ENCODE measurements at regions not wholly inside any gene's neighbourhood (a gene's known extent, or its start where the extent isn't known, plus 50 kb on each side); places are given as distances from the start of the nearest gene placed in this dataset.

DNA sequence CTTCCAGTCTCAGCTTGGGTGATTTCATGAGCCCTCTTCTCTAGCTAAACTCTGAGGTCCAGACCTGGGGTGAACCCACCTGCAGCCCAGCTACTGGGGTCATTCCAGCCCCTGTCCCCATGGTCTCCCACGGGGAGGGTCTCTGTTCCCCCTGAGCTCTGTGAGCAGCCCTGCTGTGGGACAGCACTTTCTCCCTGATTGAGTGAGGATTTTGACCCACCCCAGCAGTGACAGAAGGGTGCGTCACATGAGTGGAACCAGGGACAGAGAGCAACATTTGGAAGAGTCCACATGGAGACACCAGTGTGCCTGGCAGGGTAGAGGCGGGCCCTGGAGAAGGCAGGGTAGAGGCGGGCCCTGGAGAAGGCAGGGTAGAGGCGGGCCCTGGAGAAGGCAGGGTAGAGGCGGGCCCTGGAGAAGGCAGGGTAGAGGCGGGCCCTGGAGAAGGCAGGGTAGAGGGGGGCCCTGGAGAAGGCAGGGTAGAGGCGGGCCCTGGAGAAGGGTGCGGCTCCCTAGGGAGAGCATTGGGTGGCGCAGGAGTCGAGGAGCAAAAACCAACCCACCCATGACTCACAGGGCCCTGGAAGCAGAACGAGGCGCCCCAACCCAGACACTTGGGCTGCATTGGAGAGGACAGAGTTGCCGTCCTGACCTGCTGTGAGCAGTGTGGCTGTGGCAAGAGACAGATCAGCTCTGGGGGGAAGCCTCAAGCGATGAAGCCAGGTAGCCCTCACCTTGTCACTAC, 227.7 kb upstream of the B3GAT1 start:
- no peak for DNase-seq (ENCODE audit: low read depth)
- no peak for TF ChIP-seq EZH2 (IDR thresholded peaks at IDR 0.05; ENCODE audit: insufficient read depth, low read length)
- TF ChIP-seq, protein P1, sequence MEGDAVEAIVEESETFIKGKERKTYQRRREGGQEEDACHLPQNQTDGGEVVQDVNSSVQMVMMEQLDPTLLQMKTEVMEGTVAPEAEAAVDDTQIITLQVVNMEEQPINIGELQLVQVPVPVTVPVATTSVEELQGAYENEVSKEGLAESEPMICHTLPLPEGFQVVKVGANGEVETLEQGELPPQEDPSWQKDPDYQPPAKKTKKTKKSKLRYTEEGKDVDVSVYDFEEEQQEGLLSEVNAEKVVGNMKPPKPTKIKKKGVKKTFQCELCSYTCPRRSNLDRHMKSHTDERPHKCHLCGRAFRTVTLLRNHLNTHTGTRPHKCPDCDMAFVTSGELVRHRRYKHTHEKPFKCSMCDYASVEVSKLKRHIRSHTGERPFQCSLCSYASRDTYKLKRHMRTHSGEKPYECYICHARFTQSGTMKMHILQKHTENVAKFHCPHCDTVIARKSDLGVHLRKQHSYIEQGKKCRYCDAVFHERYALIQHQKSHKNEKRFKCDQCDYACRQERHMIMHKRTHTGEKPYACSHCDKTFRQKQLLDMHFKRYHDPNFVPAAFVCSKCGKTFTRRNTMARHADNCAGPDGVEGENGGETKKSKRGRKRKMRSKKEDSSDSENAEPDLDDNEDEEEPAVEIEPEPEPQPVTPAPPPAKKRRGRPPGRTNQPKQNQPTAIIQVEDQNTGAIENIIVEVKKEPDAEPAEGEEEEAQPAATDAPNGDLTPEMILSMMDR (IDR thresholded peaks at IDR 0.05; ENCODE audit: insufficient read depth, low read depth, low read length) = no peak
- no peak overlapping the region for H3K4me3 Mint-ChIP-seq (ENCODE audit: unreplicated experiment)
- Histone ChIP-seq H2AFZ (ENCODE audit: low read depth, low read length) (no peak overlapping the region), H3K4me1 (ENCODE audit: insufficient read depth, low read length) (no peaks in the 10 kb centered on the region), H3K79me2 (ENCODE audit: insufficient read depth, low read length) (no peaks in the 10 kb centered on the region), H3K4me2 (ENCODE audit: low read length) (no peak overlapping the region), H4K20me1 (ENCODE audit: insufficient read depth, low read length) (no peaks in the 10 kb centered on the region), H3K9me3 (ENCODE audit: insufficient read depth, low read depth, low read length) (no peaks in the 10 kb centered on the region), H3K36me3 (ENCODE audit: insufficient read depth, low read length) (no peaks in the 10 kb centered on the region), H3K27ac (ENCODE audit: low read depth, low read length) (no peak overlapping the region), H3K27me3 (ENCODE audit: insufficient read depth, low read length) (no peaks in the 10 kb centered on the region), H3K4me3 (ENCODE audit: insufficient read depth, low read depth, low read length) (no peak overlapping the region), H3K9ac (ENCODE audit: low read length) (no peak overlapping the region)
- H3K4me1 Mint-ChIP-seq (ENCODE audit: low read depth, unreplicated experiment) = no peaks in the 10 kb centered on the region
- no peak overlapping the region for H3K27ac Mint-ChIP-seq (ENCODE audit: unreplicated experiment)
- H3K27me3 Mint-ChIP-seq (ENCODE audit: low read depth, unreplicated experiment) = peaks cover 70% of the 10 kb centered on the region
- FAIRE-seq = no peak
- H3K36me3 Mint-ChIP-seq (ENCODE audit: low read depth, unreplicated experiment) = no peaks in the 10 kb centered on the region
- peaks cover 3% of the 10 kb centered on the region for H3K9me3 Mint-ChIP-seq (ENCODE audit: unreplicated experiment)

DNA sequence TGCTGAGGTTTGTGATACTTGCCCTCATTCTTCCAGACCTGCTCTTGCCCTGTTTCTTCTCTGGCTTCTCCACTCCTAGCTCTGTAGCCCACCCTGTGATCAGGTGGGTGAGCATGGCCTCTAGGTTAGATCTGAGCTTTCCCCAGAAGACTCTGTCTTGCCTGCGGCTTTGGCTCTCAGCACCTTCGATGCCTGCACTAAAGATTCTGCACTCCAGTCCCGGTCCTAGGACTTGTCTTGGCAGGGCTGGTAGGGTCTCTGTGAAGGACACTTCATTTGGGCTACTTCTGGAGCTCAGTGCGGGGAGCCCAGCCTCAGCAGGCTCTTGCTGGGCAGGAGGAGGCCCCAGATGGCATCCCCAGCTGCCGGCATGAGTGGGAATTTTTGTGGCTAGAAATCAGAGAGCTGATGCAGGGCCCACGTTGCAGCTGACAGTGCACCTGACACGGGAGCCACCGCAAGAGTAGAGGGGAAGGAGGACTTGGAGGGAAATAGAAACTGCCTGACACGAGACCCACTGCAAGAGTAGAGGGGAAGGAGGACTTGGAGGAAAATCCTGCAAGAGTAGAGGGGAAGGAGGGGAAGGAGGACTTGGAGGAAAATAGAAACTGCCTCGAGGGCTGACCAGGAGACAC, 226.9 kb upstream of the B3GAT1 start:
- DNase-seq (ENCODE audit: low read depth) = no peak
- TF ChIP-seq, protein P1 (IDR thresholded peaks at IDR 0.05; ENCODE audit: insufficient read depth, low read depth, low read length) = no peak
- no peak for TF ChIP-seq EZH2 (IDR thresholded peaks at IDR 0.05; ENCODE audit: insufficient read depth, low read length)
- no peaks in the 10 kb centered on the region for H3K36me3 ChIP-seq (ENCODE audit: insufficient read depth, low read length)
- H3K79me2 ChIP-seq (ENCODE audit: insufficient read depth, low read length) = no peaks in the 10 kb centered on the region
- H3K27me3 Mint-ChIP-seq (ENCODE audit: low read depth, unreplicated experiment) = peaks cover 66% of the 10 kb centered on the region
- H3K27ac Mint-ChIP-seq (ENCODE audit: unreplicated experiment) = no peak overlapping the region
- no peak overlapping the region for H3K4me3 Mint-ChIP-seq (ENCODE audit: unreplicated experiment)
- H3K36me3 Mint-ChIP-seq (ENCODE audit: low read depth, unreplicated experiment) = no peaks in the 10 kb centered on the region
- no peak overlapping the region for H3K4me3 ChIP-seq (ENCODE audit: insufficient read depth, low read depth, low read length)
- no peaks in the 10 kb centered on the region for H3K9me3 ChIP-seq (ENCODE audit: insufficient read depth, low read depth, low read length)
- FAIRE-seq = no peak
- H4K20me1 ChIP-seq (ENCODE audit: insufficient read depth, low read length) = no peaks in the 10 kb centered on the region
- H3K27me3 ChIP-seq (ENCODE audit: insufficient read depth, low read length) = no peaks in the 10 kb centered on the region
- peaks cover 3% of the 10 kb centered on the region for H3K9me3 Mint-ChIP-seq (ENCODE audit: unreplicated experiment)
- no peak overlapping the region for H3K9ac ChIP-seq (ENCODE audit: low read length)
- H3K4me1 Mint-ChIP-seq (ENCODE audit: low read depth, unreplicated experiment) = no peaks in the 10 kb centered on the region
- H3K27ac ChIP-seq (ENCODE audit: low read depth, low read length) = no peak overlapping the region
- H2AFZ ChIP-seq (ENCODE audit: low read depth, low read length) = no peak overlapping the region
- H3K4me1 ChIP-seq (ENCODE audit: insufficient read depth, low read length) = no peaks in the 10 kb centered on the region
- no peak overlapping the region for H3K4me2 ChIP-seq (ENCODE audit: low read length)

All from astrocyte (in vitro differentiated cells and primary cell).